GM12873 (cell line): ENCODE measurements at regions not wholly inside any gene's neighbourhood (a gene's known extent, or its start where the extent isn't known, plus 50 kb on each side); places are given as distances from the start of the nearest gene placed in this dataset.

Experiments used
- TF ChIP-seq, protein P1 (sequence below): IDR thresholded peaks from 2 replicates; pipeline ENCODE4 v1.5.1; 2012; ENCODE audit warnings: low read depth, mild to moderate bottlenecking, moderate library complexity, low read length, control low read depth; ENCODE audit not compliant: insufficient read depth; ENCODE audit errors: missing control alignments

DNA sequence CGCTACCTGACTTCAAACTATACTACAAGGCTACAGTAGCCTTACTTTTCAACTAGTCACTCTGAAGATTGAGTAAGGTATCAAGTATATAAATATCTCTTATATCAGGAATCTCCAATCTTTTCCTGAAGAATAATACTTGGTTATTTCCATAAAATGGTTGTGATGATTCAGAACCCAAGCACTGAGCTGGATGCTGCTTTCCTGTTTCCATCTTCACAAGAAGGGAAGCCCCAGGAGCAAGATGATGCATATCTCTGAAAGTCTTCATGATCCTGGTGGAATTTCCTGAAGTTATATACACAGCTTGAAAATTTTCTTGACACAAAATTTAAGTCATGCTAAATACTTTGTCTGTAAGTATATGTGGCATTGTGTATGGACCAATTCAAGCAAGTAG, 243.9 kb upstream of the TANK start:
- TF ChIP-seq, protein P1, sequence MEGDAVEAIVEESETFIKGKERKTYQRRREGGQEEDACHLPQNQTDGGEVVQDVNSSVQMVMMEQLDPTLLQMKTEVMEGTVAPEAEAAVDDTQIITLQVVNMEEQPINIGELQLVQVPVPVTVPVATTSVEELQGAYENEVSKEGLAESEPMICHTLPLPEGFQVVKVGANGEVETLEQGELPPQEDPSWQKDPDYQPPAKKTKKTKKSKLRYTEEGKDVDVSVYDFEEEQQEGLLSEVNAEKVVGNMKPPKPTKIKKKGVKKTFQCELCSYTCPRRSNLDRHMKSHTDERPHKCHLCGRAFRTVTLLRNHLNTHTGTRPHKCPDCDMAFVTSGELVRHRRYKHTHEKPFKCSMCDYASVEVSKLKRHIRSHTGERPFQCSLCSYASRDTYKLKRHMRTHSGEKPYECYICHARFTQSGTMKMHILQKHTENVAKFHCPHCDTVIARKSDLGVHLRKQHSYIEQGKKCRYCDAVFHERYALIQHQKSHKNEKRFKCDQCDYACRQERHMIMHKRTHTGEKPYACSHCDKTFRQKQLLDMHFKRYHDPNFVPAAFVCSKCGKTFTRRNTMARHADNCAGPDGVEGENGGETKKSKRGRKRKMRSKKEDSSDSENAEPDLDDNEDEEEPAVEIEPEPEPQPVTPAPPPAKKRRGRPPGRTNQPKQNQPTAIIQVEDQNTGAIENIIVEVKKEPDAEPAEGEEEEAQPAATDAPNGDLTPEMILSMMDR, result no peak

DNA sequence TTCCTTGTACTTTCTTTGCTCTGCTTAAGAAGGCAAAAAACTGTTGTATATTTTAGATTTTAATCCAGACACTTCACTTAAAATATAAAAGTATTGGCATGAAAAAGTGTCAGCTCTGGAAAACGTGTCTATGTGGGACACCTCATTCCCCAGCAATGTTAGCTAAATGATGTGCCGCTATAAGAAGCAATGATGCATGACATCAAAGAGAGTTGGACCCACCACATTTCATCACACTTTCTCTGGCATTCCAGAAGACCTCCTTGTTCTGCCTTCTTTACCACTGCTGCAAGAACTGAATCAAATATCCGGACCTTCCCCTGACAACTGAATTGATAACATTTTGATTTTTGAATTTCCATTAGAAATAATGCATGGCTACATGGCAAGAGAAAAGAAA, 242.4 kb upstream of the TANK start:
- TF ChIP-seq, protein P1, result no peak

GRCh38 chr2:160918258-160918657, 242.0 kb upstream of the TANK start:
- TF ChIP-seq, protein P1, result no peak

DNA sequence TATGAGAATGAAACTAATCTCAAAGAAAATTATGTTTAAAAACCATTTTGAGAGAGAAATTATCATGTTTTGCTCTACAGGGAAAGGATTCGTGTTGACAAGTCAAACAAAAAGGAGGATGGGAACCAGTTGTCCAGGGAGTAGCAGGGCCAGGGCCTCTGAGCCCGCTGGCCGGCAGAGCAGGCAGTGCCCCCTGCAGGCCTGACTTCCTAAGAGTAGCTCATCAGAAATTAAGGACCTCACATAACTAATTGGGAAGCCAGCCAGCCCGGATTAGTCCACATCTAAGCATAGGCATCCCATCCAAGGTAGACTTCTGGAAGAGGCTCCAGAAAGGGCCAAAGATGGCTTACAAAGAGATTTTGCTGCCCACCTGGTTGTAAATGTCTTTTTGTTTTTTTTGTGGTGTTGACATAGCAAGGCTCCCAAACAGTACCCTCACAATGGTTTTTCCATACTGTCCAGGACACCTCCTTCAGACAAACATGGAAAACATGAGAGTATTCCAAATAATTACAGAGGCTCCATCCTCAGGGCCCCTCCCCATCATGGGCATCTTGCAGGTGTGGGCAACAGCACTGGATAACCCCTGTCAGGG, 241.2 kb upstream of the TANK start:
- TF ChIP-seq, protein P1, result peak; percentile 60

DNA sequence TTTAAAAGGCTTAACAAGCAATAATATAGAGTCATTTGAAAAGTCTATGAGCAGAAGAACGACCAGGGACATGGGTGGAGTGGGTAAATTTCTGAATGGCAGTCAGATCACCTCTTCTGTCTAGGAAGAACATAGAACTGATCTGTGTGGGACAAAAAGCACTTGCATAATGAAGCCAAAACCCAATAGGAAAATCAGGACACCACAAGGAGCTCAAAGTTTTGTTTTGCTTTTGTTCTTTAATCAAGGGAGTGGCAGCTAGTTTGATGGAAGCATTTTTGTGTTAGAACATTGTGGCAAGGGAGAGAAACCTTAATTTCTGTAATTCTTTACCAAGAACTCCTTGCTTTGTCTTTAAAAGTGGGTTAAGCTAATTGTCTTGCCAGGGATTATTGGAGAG, 240.2 kb upstream of the TANK start:
- TF ChIP-seq, protein P1, result no peak

DNA sequence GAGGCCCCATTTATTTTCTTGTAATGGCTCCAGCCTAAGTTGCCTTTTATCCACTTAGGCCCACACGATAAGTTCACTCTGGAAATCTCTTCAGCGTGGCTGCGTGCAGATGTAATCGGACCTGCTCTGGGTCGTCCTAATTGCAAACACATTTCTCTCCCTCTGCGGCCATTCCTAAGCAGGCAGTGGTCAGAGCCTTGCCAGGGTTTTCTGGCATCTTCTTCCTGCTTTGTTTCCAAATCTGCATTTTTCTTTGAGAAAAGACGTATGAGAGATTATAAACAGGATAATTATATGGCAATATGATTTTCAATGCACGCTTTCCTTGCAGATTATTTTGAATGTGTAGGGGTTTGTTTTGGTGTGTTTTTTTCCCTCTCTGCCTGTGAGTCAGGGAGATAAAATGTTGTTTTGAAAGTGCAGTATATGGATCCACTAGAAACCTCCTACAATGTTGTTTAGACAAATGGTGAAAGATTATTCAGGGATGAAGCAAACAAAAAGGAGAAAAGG, 239.4 kb upstream of the TANK start:
- TF ChIP-seq, protein P1, result no peak

DNA sequence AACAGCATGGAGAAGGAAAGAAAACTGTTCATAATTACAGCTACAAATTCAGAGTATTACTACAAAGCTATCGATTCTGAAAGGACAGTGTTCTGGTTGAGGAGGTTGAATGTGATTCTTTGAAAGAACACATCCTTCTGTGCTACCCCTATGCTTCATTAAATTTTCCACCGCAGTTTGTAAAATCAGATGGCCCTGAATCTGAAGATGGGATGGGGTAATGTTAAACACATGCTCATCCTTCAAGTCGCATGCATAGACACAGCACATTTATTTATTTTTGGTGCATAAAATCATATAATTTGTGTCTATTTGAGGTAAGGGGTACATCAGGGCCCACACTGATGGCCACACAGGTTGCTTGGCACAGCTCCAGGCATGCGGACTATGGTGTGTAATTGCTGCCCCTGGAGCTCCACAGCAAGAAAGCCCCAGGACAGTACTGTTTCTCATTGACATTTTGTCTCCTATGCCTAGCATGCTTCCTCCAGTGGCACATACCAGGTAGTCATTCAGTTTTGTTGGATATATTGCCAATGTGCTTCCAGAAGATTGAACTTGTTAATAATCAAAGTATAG, 238.8 kb upstream of the TANK start:
- TF ChIP-seq, protein P1, result no peak
